GM18502 (cell line): ENCODE measurements at regions not wholly inside any gene's neighbourhood (a gene's known extent, or its start where the extent isn't known, plus 50 kb on each side); places are given as distances from the start of the nearest gene placed in this dataset.
A peak's percentile ranks its signal among the peaks of the same experiment; 100 is the strongest.

ENCODE experiments used
- ATAC-seq: cut with Tn5 transposase; IDR thresholded peaks from one replicate; pipeline ENCODE4 v1.9.1; 2021; ENCODE audit warnings: mild to moderate bottlenecking; ENCODE audit not compliant: unreplicated experiment, poor library complexity

- no peak for ATAC-seq
Measured at GRCh38 chr6:25061289-25061936, 125.7 kb upstream of the RIPOR2 start.

- no peak for ATAC-seq
Measured at GRCh38 chr6:25062070-25062811, 126.5 kb upstream of the RIPOR2 start.

- no peak for ATAC-seq
Measured at GRCh38 chr6:25064006-25064405, 128.2 kb upstream of the RIPOR2 start.

GRCh38 chr6:25065666-25066065, 129.9 kb upstream of the RIPOR2 start:
- no peak for ATAC-seq

- no peak for ATAC-seq
Measured at GRCh38 chr6:25066593-25066992, 130.8 kb upstream of the RIPOR2 start.

GRCh38 chr6:25068866-25069265, 133.1 kb upstream of the RIPOR2 start:
- ATAC-seq = no peak

GRCh38 chr6:25070547-25071366, 135.0 kb upstream of the RIPOR2 start:
- ATAC-seq = peak; percentile 85

GRCh38 chr6:25078141-25078540, 142.4 kb upstream of the RIPOR2 start:
- no peak for ATAC-seq

GRCh38 chr6:25083784-25084507, 148.2 kb upstream of the RIPOR2 start:
- no peak for ATAC-seq

- no peak for ATAC-seq
Measured at GRCh38 chr6:25084508-25084833, 148.7 kb upstream of the RIPOR2 start.

- no peak for ATAC-seq
Measured at GRCh38 chr6:25085756-25086155, 150.0 kb upstream of the RIPOR2 start.

- no peak for ATAC-seq
Measured at GRCh38 chr6:25086500-25087091, 150.8 kb upstream of the RIPOR2 start.

GRCh38 chr6:25088513-25088912, 152.8 kb upstream of the RIPOR2 start:
- no peak for ATAC-seq

- no peak for ATAC-seq
Measured at GRCh38 chr6:25089442-25089841, 153.7 kb upstream of the RIPOR2 start.

- no peak for ATAC-seq
Measured at GRCh38 chr6:25094726-25095125, 159.0 kb upstream of the RIPOR2 start.

- no peak for ATAC-seq
Measured at GRCh38 chr6:25100288-25100687, 164.5 kb upstream of the RIPOR2 start.

- no peak for ATAC-seq
Measured at GRCh38 chr6:25103603-25104002, 167.8 kb upstream of the RIPOR2 start.

- ATAC-seq = no peak
Measured at GRCh38 chr6:25105070-25105925, 169.5 kb upstream of the RIPOR2 start.

- ATAC-seq = peak; percentile 54
Measured at GRCh38 chr6:25107218-25107617, 171.5 kb upstream of the RIPOR2 start.
